Common myeloid progenitor, CD34-positive (primary cell): ENCODE measurements at regions not wholly inside any gene's neighbourhood (a gene's known extent, or its start where the extent isn't known, plus 50 kb on each side); places are given as distances from the start of the nearest gene placed in this dataset.

Source experiments
- CTCF ChIA-PET: fragments of 350-600 bp; sonication (Branson Sonifier 250); formaldehyde crosslinking; loops from one replicate; lab custom pipeline; 2021; ENCODE audit warnings: antibody characterized with exemption; lab: Charles Lee
- POLR2A ChIA-PET: fragments of 350-600 bp; sonication (Branson Sonifier 250); formaldehyde crosslinking; loops from one replicate; lab custom pipeline; 2021; ENCODE audit warnings: antibody characterized with exemption; lab: Charles Lee
- DNase-seq, 3 donors: peaks; one replicate each; pipeline versions ENCODE4 v3.0.0 to v3.0.0-alpha.2; 2013
- H3K27ac ChIP-seq, 2 experiments: 1 replicate in 1 of 2; 2 replicates in 1 of 2; pipeline ENCODE4 v1.7.0; 2013; ENCODE audit warnings: inconsistent platforms in 2 of 2, low read length in 2 of 2, mild to moderate bottlenecking in 2 of 2, low read depth in 1 of 2, moderate library complexity in 1 of 2; ENCODE audit not compliant: severe bottlenecking in 2 of 2, insufficient read depth in 1 of 2, poor library complexity in 1 of 2
- H3K27me3 ChIP-seq, 5 experiments: replicated peaks in 2 of 5; 1 replicate in 3 of 5; 2 replicates in 2 of 5; pipeline versions ENCODE4 v1.6.1 to v1.7.0; 2013; ENCODE audit warnings: low read length in 4 of 5, mild to moderate bottlenecking in 2 of 5, moderate library complexity in 2 of 5, inconsistent platforms in 1 of 5; ENCODE audit not compliant: insufficient read depth in 5 of 5, control insufficient read depth in 4 of 5
- H3K36me3 ChIP-seq, 4 experiments: 1 replicate in 2 of 4; 2 replicates in 2 of 4; pipeline versions ENCODE4 v1.6.1 to v1.7.0; 2013; ENCODE audit warnings: low read length in 3 of 4, control low read depth in 1 of 4, mild to moderate bottlenecking in 1 of 4; ENCODE audit not compliant: control insufficient read depth in 4 of 4, insufficient read depth in 4 of 4
- H3K4me1 ChIP-seq, 4 experiments: 1 replicate in 3 of 4; 2 replicates in 1 of 4; pipeline versions ENCODE4 v1.6.1 to v1.7.1; 2013; ENCODE audit warnings: low read length in 3 of 4, mild to moderate bottlenecking in 3 of 4, control low read depth in 1 of 4, inconsistent platforms in 1 of 4, moderate library complexity in 1 of 4; ENCODE audit not compliant: control insufficient read depth in 4 of 4, insufficient read depth in 4 of 4; ENCODE audit errors: control extremely low read depth in 1 of 4
- H3K4me3 ChIP-seq, 7 experiments: 1 replicate in 4 of 7; 2 replicates in 3 of 7; pipeline versions ENCODE4 v1.5.1 to v1.7.0; 2013; ENCODE audit warnings: mild to moderate bottlenecking in 7 of 7, low read length in 6 of 7, moderate library complexity in 6 of 7, inconsistent platforms in 2 of 7, low read depth in 2 of 7, control low read depth in 1 of 7; ENCODE audit not compliant: insufficient read depth in 4 of 7, control insufficient read depth in 1 of 7; ENCODE audit errors: extremely low read depth in 1 of 7
- H3K9me3 ChIP-seq, 5 experiments: 1 replicate in 4 of 5; 2 replicates in 1 of 5; pipeline versions ENCODE4 v1.6.1 to v1.7.1; 2013; ENCODE audit warnings: low read length in 4 of 5, mild to moderate bottlenecking in 2 of 5, inconsistent platforms in 1 of 5, low read depth in 1 of 5, moderate library complexity in 1 of 5; ENCODE audit not compliant: control insufficient read depth in 4 of 5, insufficient read depth in 2 of 5; ENCODE audit errors: control extremely low read depth in 1 of 5
- WGBS: methylation state at CpG from one replicate; pipeline ENCODE4 v1.1.5; 2013; ENCODE audit not compliant: insufficient coverage; 5-methylcytosine and 5-hydroxymethylcytosine counted together

- Histone ChIP-seq H3K27me3 (no peaks in the 10 kb centered on the region), H3K36me3 (no peaks in the 10 kb centered on the region), H3K27ac (no peak overlapping the region), H3K4me1 (peaks cover 4 to 19% (median 12%) of the 10 kb centered on the region in 4 experiments), H3K9me3 (no peaks in the 10 kb centered on the region), H3K4me3 (no peak overlapping the region)
- POLR2A ChIA-PET = no interaction called here
- no peak for DNase-seq
- CTCF ChIA-PET = no interaction called here
- no CpG with 5 or more reads among the region's 1 CpG for WGBS
Observed at GRCh38 chr11:127618721-127619120, 618.2 kb upstream of the KIRREL3 start.

DNA sequence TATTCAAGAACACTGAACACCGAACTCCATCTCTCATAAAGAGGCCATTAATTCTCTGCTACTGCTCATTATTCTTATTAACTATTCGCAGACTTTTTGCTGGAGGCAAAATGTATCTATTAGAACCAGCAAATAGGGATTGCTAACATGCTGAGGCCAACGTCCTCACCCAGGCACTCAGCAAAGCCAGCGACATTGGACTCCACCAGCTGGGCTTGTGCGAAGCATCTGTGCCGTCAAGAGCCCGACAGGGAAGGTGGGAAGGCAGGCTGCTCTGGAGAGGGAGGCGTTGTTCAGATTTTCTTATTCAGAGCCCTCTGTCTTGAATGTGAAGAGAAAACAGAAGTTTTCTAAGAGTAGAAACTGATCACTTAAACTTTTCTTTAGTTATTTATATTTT lies 615.6 kb upstream of the KIRREL3 start:
- WGBS = 94% methylated on average over 4 of the region's 8 CpGs
- no peaks in the 10 kb centered on the region for H3K9me3 ChIP-seq
- H3K4me3 ChIP-seq = no peak overlapping the region
- H3K27ac ChIP-seq = no peak overlapping the region
- peaks cover 0 to 4% (median 1%) of the 10 kb centered on the region in 4 experiments for H3K4me1 ChIP-seq
- DNase-seq = no peak
- H3K27me3 ChIP-seq = no peaks in the 10 kb centered on the region
- ChIA-PET POLR2A (no interaction called here), CTCF (no interaction called here)
- no peaks in the 10 kb centered on the region for H3K36me3 ChIP-seq

DNA sequence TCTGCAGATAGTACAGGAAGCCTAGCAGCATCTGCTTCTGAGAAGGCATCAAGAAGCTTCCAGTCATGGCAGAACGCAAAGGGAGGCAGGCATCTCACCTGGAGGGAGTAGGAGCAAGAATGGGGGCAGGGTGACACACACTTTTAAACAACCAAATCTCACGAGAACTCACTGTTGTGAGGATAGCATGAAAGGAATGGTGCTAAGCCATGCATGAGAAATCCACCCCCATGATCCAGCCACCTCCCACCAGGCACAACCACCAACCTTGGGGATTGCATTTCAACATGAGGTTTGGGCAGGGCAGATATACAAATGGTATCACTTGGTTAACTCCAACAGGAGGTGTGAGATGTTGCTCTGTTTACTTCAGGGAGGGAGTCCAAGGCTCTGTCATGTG lies 612.0 kb upstream of the KIRREL3 start:
- CTCF ChIA-PET = no interaction called here
- H3K9me3 ChIP-seq = no peaks in the 10 kb centered on the region

GRCh38 chr11:127609025-127609773 lies 608.6 kb upstream of the KIRREL3 start:
- ChIA-PET POLR2A (no interaction called here), CTCF (no interaction called here)
- no peak for DNase-seq
- Histone ChIP-seq H3K4me3 (no peak overlapping the region), H3K9me3 (no peaks in the 10 kb centered on the region), H3K36me3 (no peaks in the 10 kb centered on the region), H3K27me3 (no peaks in the 10 kb centered on the region), H3K4me1 (peaks cover 0 to 4% (median 1%) of the 10 kb centered on the region in 4 experiments), H3K27ac (no peak overlapping the region)
- 100% methylated on average over 2 of the region's 4 CpGs for WGBS

More for the DNA sequence above, 612.0 kb upstream of the KIRREL3 start:
- H3K4me1 ChIP-seq = peaks cover 0 to 4% (median 1%) of the 10 kb centered on the region in 4 experiments
- no peaks in the 10 kb centered on the region for H3K27me3 ChIP-seq
- DNase-seq = no peak
- H3K27ac ChIP-seq = no peak overlapping the region
- no CpG with 5 or more reads among the region's 2 CpGs for WGBS
- H3K36me3 ChIP-seq = no peaks in the 10 kb centered on the region
- POLR2A ChIA-PET = interaction anchor here (0.9 kb wide), 1 partner anchor 8 kb away, joined by 3 read pairs; no protein-coding TSS in a partner anchor
- no peak overlapping the region for H3K4me3 ChIP-seq

DNA sequence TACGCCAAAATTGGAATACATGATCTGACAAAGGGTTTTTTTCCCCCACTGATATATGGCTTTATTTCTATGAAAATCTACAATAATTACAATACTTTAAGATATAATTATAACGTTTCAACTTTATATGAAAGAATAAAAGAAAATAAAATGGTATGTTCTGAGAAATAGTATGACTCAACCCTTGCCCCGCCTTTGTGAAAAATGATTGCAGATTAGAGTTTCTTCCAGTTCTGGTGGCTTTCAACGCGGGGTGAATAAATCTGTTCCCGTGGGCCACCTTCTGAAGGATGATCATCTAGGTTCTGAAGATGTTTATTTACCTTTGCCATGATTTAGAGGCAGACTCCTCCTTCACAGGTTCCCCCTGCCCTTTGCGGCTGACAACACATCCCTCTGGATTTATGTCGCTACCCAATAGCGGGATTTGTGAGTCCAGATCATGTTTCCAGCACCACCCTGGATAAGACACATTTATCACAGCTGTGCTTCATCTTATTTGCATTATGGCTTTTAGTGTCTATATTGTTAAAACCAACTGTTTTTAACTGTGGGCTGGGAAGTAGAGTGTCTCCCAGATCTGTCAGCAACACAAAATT lies 607.0 kb upstream of the KIRREL3 start:
- POLR2A ChIA-PET = no interaction called here
- WGBS = 87% methylated on average over 7 of the region's 9 CpGs

GRCh38 chr11:127601578-127601977 lies 601.0 kb upstream of the KIRREL3 start:
- WGBS = 88% methylated on average over 3 of the region's 3 CpGs
- no peaks in the 10 kb centered on the region for H3K27me3 ChIP-seq
- no peaks in the 10 kb centered on the region for H3K9me3 ChIP-seq
- DNase-seq = no peak
- H3K4me3 ChIP-seq = no peak overlapping the region
- ChIA-PET POLR2A (no interaction called here), CTCF (no interaction called here)
- H3K27ac ChIP-seq = no peak overlapping the region
- no peaks in the 10 kb centered on the region for H3K36me3 ChIP-seq
- H3K4me1 ChIP-seq = no peaks in the 10 kb centered on the region

More for the DNA sequence above, 607.0 kb upstream of the KIRREL3 start:
- Histone ChIP-seq H3K9me3 (no peaks in the 10 kb centered on the region), H3K27ac (no peak overlapping the region), H3K4me1 (no peaks in the 10 kb centered on the region), H3K27me3 (no peaks in the 10 kb centered on the region), H3K36me3 (no peaks in the 10 kb centered on the region), H3K4me3 (no peak overlapping the region)
- CTCF ChIA-PET = no interaction called here
- DNase-seq = no peak

- Histone ChIP-seq H3K27ac (no peak overlapping the region), H3K9me3 (no peaks in the 10 kb centered on the region), H3K27me3 (no peaks in the 10 kb centered on the region), H3K4me3 (no peak overlapping the region), H3K4me1 (no peaks in the 10 kb centered on the region), H3K36me3 (no peaks in the 10 kb centered on the region)
- WGBS = 96% methylated on average over 2 of the region's 2 CpGs
- ChIA-PET CTCF (interaction anchor here (1.2 kb wide), 1 partner anchor 36 kb away, joined by 3 read pairs; no protein-coding TSS in a partner anchor), POLR2A (no interaction called here)
- DNase-seq = no peak
Observed at GRCh38 chr11:127600674-127601073, 600.1 kb upstream of the KIRREL3 start.
